ENCODE measurements at regions not wholly inside any gene's neighbourhood (a gene's known extent, or its start where the extent isn't known, plus 50 kb on each side); places are given as distances from the start of the nearest gene placed in this dataset.

GRCh38 chr4:82042042-82042441 is 331.7 kb downstream of the HNRNPD start:
- TF ChIP-seq POLR2AphosphoS5 (IDR thresholded peaks at IDR 0.05; ENCODE audit: low read depth, low read length) (no peak), POLR2A (IDR thresholded peaks at IDR 0.05; ENCODE audit: low read depth, low read length) (no peak), TAF1 (IDR thresholded peaks at IDR 0.05; ENCODE audit: borderline replicate concordance, low read depth, low read length) (no peak)
